HEK293T (cell line): ENCODE measurements at regions not wholly inside any gene's neighbourhood (a gene's known extent, or its start where the extent isn't known, plus 50 kb on each side); places are given as distances from the start of the nearest gene placed in this dataset.

Source experiments
- ARNT ChIP-seq: fragments of 450-650 bp; IDR thresholded peaks from 2 replicates; pipeline ENCODE4 v1.6.1; 2017; ENCODE audit warnings: mild to moderate bottlenecking
- ELF4 ChIP-seq: fragments of 450-650 bp; IDR thresholded peaks from 2 replicates; pipeline ENCODE4 v1.6.1; 2017; ENCODE audit warnings: antibody characterized with exemption
- FOXA1 ChIP-seq: fragments of 450-650 bp; IDR thresholded peaks from 2 replicates; pipeline ENCODE4 v1.6.1; 2016; ENCODE audit warnings: mild to moderate bottlenecking
- FOXK2 ChIP-seq: fragments of 450-650 bp; IDR thresholded peaks from 2 replicates; pipeline ENCODE4 v1.6.1; 2016; ENCODE audit warnings: mild to moderate bottlenecking
- FOXM1 ChIP-seq: fragments of 450-650 bp; IDR thresholded peaks from 2 replicates; pipeline ENCODE4 v1.6.1; 2017; ENCODE audit warnings: mild to moderate bottlenecking, borderline replicate concordance
- HDGF ChIP-seq: fragments of 450-650 bp; IDR thresholded peaks from 2 replicates; pipeline ENCODE4 v1.6.1; 2017; ENCODE audit warnings: antibody characterized with exemption, borderline replicate concordance
- ZNF384 ChIP-seq: fragments of 450-650 bp; IDR thresholded peaks from 2 replicates; pipeline ENCODE4 v1.6.1; 2016

GRCh38 chr2:15084826-15085489, 452.4 kb downstream of the LRATD1 start:
- TF ChIP-seq FOXK2 (no peak), HDGF (no peak), ZNF384 (no peak), ARNT (no peak), FOXA1 (no peak), ELF4 (no peak), FOXM1 (no peak)
